Prostate gland (tissue), 2 donors: ENCODE measurements at regions not wholly inside any gene's neighbourhood (a gene's known extent, or its start where the extent isn't known, plus 50 kb on each side); places are given as distances from the start of the nearest gene placed in this dataset.

Experiments used
- CTCF ChIP-seq, 4 experiments: fragments of 200-600 bp in 2 of 4; fragments of 450-650 bp in 2 of 4; sonication (generic) in 2 of 4; IDR thresholded peaks; 1 replicate in 3 of 4; 2 replicates in 1 of 4; pipeline ENCODE4 v1.5.1; 2016 to 2019; ENCODE audit warnings: antibody characterized with exemption in 4 of 4, mild to moderate bottlenecking in 2 of 4, moderate library complexity in 2 of 4
- POLR2A ChIP-seq: fragments of 450-650 bp; IDR thresholded peaks from one replicate; pipeline ENCODE4 v1.6.1; 2016; ENCODE audit warnings: antibody characterized with exemption, mild to moderate bottlenecking
- POLR2AphosphoS5 ChIP-seq: sonication (generic); formaldehyde crosslinking; IDR thresholded peaks from one replicate; pipeline ENCODE4 v1.6.1; 2017; ENCODE audit warnings: antibody characterized with exemption

- no peak for TF ChIP-seq CTCF (IDR thresholded peaks at IDR 0.05)
- no peak for TF ChIP-seq POLR2A
- TF ChIP-seq POLR2AphosphoS5, result no peak
Observed at GRCh38 chrX:10743476-10743875, 123.1 kb upstream of the MID1 start.
